ENCODE measurements at regions not wholly inside any gene's neighbourhood (a gene's known extent, or its start where the extent isn't known, plus 50 kb on each side); places are given as distances from the start of the nearest gene placed in this dataset.

GRCh38 chr5:12277504-12278192, 373.4 kb upstream of the CTNND2 start:
- H3K27ac ChIP-seq, result no peak overlapping the region
- no peaks in the 10 kb centered on the region for H3K36me3 ChIP-seq
- intact Hi-C loops (cut with DNase I; ENCODE audit: low total_unique reads), result no loop called here
- H3K9me3 ChIP-seq, result no peaks in the 10 kb centered on the region
- H3K4me1 ChIP-seq, result no peaks in the 10 kb centered on the region
- no peak for DNase-seq (ENCODE audit: low spot score in 2 of 2)
- H3K27me3 ChIP-seq, result no peaks in the 10 kb centered on the region
- no peak overlapping the region for H3K4me3 ChIP-seq
- TF ChIP-seq POLR2AphosphoS5 (IDR thresholded peaks at IDR 0.05), result no peak
- TF ChIP-seq POLR2A (IDR thresholded peaks at IDR 0.05), result no peak
- TF ChIP-seq CTCF (IDR thresholded peaks at IDR 0.05), result no peak

- H3K4me3 ChIP-seq, result no peak overlapping the region
- no peaks in the 10 kb centered on the region for H3K4me1 ChIP-seq
- H3K36me3 ChIP-seq, result no peaks in the 10 kb centered on the region
- TF ChIP-seq POLR2AphosphoS5 (IDR thresholded peaks at IDR 0.05) (no peak), POLR2A (IDR thresholded peaks at IDR 0.05) (no peak), CTCF (IDR thresholded peaks at IDR 0.05) (no peak)
- no peak overlapping the region for H3K27ac ChIP-seq
- DNase-seq (ENCODE audit: low spot score in 2 of 2), result no peak
- intact Hi-C loops (cut with DNase I; ENCODE audit: low total_unique reads), result no loop called here
- no peaks in the 10 kb centered on the region for H3K9me3 ChIP-seq
- no peaks in the 10 kb centered on the region for H3K27me3 ChIP-seq
Measured at GRCh38 chr5:12274236-12274635, 370.0 kb upstream of the CTNND2 start.

- intact Hi-C loops (cut with DNase I; ENCODE audit: low total_unique reads), result no loop called here
- TF ChIP-seq POLR2AphosphoS5 (IDR thresholded peaks at IDR 0.05) (no peak), CTCF (IDR thresholded peaks at IDR 0.05) (no peak), POLR2A (IDR thresholded peaks at IDR 0.05) (no peak)
- H3K27me3 ChIP-seq, result no peaks in the 10 kb centered on the region
- no peak for DNase-seq (ENCODE audit: low spot score in 2 of 2)
- no peaks in the 10 kb centered on the region for H3K4me1 ChIP-seq
- no peaks in the 10 kb centered on the region for H3K36me3 ChIP-seq
- H3K4me3 ChIP-seq, result no peak overlapping the region
- no peak overlapping the region for H3K27ac ChIP-seq
- H3K9me3 ChIP-seq, result no peaks in the 10 kb centered on the region
Measured at GRCh38 chr5:12272389-12272788, 368.1 kb upstream of the CTNND2 start.

- intact Hi-C loops (cut with DNase I; ENCODE audit: low total_unique reads), result no loop called here
- no peak overlapping the region for H3K27ac ChIP-seq
Measured at GRCh38 chr5:12270914-12271313, 366.7 kb upstream of the CTNND2 start.

More at GRCh38 chr5:12270914-12271313, 366.7 kb upstream of the CTNND2 start:
- Histone ChIP-seq H3K4me1 (no peaks in the 10 kb centered on the region), H3K9me3 (no peaks in the 10 kb centered on the region), H3K27me3 (no peaks in the 10 kb centered on the region), H3K4me3 (no peak overlapping the region), H3K36me3 (no peaks in the 10 kb centered on the region)
- DNase-seq (ENCODE audit: low spot score in 2 of 2), result no peak
- TF ChIP-seq CTCF (IDR thresholded peaks at IDR 0.05) (no peak), POLR2AphosphoS5 (IDR thresholded peaks at IDR 0.05) (no peak), POLR2A (IDR thresholded peaks at IDR 0.05) (no peak)

Data from breast epithelium (tissue), 4 donors.